ENCODE measurements at regions not wholly inside any gene's neighbourhood (a gene's known extent, or its start where the extent isn't known, plus 50 kb on each side); places are given as distances from the start of the nearest gene placed in this dataset.

GRCh38 chr2:104531122-104531521 is 322.8 kb upstream of the POU3F3 start:
- Histone ChIP-seq H3K4me3 (ENCODE audit: low read depth, low read length) (no peak overlapping the region), H3K36me3 (ENCODE audit: control insufficient read depth, insufficient read depth, low read length) (no peaks in the 10 kb centered on the region), H3K27me3 (ENCODE audit: control insufficient read depth, insufficient read depth, low read length) (no peaks in the 10 kb centered on the region)
- TF ChIP-seq CTCF (IDR thresholded peaks at IDR 0.05; ENCODE audit: insufficient read depth, low read length, poor library complexity, severe bottlenecking): no peak
- no peak for DNase-seq (ENCODE audit: low read depth)

GRCh38 chr2:104537116-104537515 is 316.8 kb upstream of the POU3F3 start:
- Histone ChIP-seq H3K36me3 (ENCODE audit: control insufficient read depth, insufficient read depth, low read length) (no peaks in the 10 kb centered on the region), H3K27me3 (ENCODE audit: control insufficient read depth, insufficient read depth, low read length) (no peaks in the 10 kb centered on the region), H3K4me3 (ENCODE audit: low read depth, low read length) (no peak overlapping the region)
- no peak for TF ChIP-seq CTCF (IDR thresholded peaks at IDR 0.05; ENCODE audit: insufficient read depth, low read length, poor library complexity, severe bottlenecking)
- no peak for DNase-seq (ENCODE audit: low read depth)

- Histone ChIP-seq H3K36me3 (ENCODE audit: control insufficient read depth, insufficient read depth, low read length) (no peaks in the 10 kb centered on the region), H3K27me3 (ENCODE audit: control insufficient read depth, insufficient read depth, low read length) (no peaks in the 10 kb centered on the region), H3K4me3 (ENCODE audit: low read depth, low read length) (no peak overlapping the region)
- TF ChIP-seq CTCF (IDR thresholded peaks at IDR 0.05; ENCODE audit: insufficient read depth, low read length, poor library complexity, severe bottlenecking): no peak
- no peak for DNase-seq (ENCODE audit: low read depth)
Measured at GRCh38 chr2:104538077-104538476, 315.8 kb upstream of the POU3F3 start.

- Histone ChIP-seq H3K27me3 (ENCODE audit: control insufficient read depth, insufficient read depth, low read length) (no peaks in the 10 kb centered on the region), H3K36me3 (ENCODE audit: control insufficient read depth, insufficient read depth, low read length) (no peaks in the 10 kb centered on the region), H3K4me3 (ENCODE audit: low read depth, low read length) (no peak overlapping the region)
- no peak for DNase-seq (ENCODE audit: low read depth)
- TF ChIP-seq CTCF (IDR thresholded peaks at IDR 0.05; ENCODE audit: insufficient read depth, low read length, poor library complexity, severe bottlenecking): no peak
Measured at GRCh38 chr2:104539649-104540048, 314.3 kb upstream of the POU3F3 start.

GRCh38 chr2:104545055-104545454 is 308.9 kb upstream of the POU3F3 start:
- no peak for TF ChIP-seq CTCF (IDR thresholded peaks at IDR 0.05; ENCODE audit: insufficient read depth, low read length, poor library complexity, severe bottlenecking)
- H3K36me3 ChIP-seq (ENCODE audit: control insufficient read depth, insufficient read depth, low read length): no peaks in the 10 kb centered on the region
- H3K27me3 ChIP-seq (ENCODE audit: control insufficient read depth, insufficient read depth, low read length): no peaks in the 10 kb centered on the region
- no peak overlapping the region for H3K4me3 ChIP-seq (ENCODE audit: low read depth, low read length)
- no peak for DNase-seq (ENCODE audit: low read depth)

GRCh38 chr2:104546537-104546936 is 307.4 kb upstream of the POU3F3 start:
- DNase-seq (ENCODE audit: low read depth): no peak
- H3K27me3 ChIP-seq (ENCODE audit: control insufficient read depth, insufficient read depth, low read length): no peaks in the 10 kb centered on the region
- no peaks in the 10 kb centered on the region for H3K36me3 ChIP-seq (ENCODE audit: control insufficient read depth, insufficient read depth, low read length)
- no peak for TF ChIP-seq CTCF (IDR thresholded peaks at IDR 0.05; ENCODE audit: insufficient read depth, low read length, poor library complexity, severe bottlenecking)
- H3K4me3 ChIP-seq (ENCODE audit: low read depth, low read length): no peak overlapping the region
